Esophagus squamous epithelium (tissue), 4 donors: ENCODE measurements at regions not wholly inside any gene's neighbourhood (a gene's known extent, or its start where the extent isn't known, plus 50 kb on each side); places are given as distances from the start of the nearest gene placed in this dataset.

Experiments used
- CTCF ChIP-seq, 6 experiments: fragments of 450-650 bp in 4 of 6; fragments of 200-600 bp in 2 of 6; sonication (generic) in 2 of 6; IDR thresholded peaks; one replicate each; pipeline ENCODE4 v1.5.1; 2016 to 2019; ENCODE audit warnings: antibody characterized with exemption in 6 of 6, mild to moderate bottlenecking in 4 of 6, moderate library complexity in 4 of 6
- POLR2A ChIP-seq, 4 donors: fragments of 450-650 bp; IDR thresholded peaks; one replicate each; pipeline ENCODE4 v1.6.1; 2017; ENCODE audit warnings: antibody characterized with exemption in 4 of 4, mild to moderate bottlenecking in 4 of 4, moderate library complexity in 3 of 4

GRCh38 chr3:72219752-72220151 is 434.8 kb upstream of the PROK2 start:
- TF ChIP-seq CTCF (IDR thresholded peaks at IDR 0.05) (no peak), POLR2A (IDR thresholded peaks at IDR 0.05) (no peak)
